Astrocyte (in vitro differentiated cells and primary cell): ENCODE measurements at regions not wholly inside any gene's neighbourhood (a gene's known extent, or its start where the extent isn't known, plus 50 kb on each side); places are given as distances from the start of the nearest gene placed in this dataset.

ENCODE experiments used
- EZH2 ChIP-seq: IDR thresholded peaks from 2 replicates; pipeline ENCODE4 v1.6.1; 2012; ENCODE audit warnings: mild to moderate bottlenecking, low read length, inconsistent platforms; ENCODE audit not compliant: insufficient read depth
- TF ChIP-seq, protein P1 (sequence below): IDR thresholded peaks from 2 replicates; pipeline ENCODE4 v1.5.1; 2011; ENCODE audit warnings: low read depth, mild to moderate bottlenecking, inconsistent platforms, low read length, moderate library complexity; ENCODE audit not compliant: insufficient read depth

DNA sequence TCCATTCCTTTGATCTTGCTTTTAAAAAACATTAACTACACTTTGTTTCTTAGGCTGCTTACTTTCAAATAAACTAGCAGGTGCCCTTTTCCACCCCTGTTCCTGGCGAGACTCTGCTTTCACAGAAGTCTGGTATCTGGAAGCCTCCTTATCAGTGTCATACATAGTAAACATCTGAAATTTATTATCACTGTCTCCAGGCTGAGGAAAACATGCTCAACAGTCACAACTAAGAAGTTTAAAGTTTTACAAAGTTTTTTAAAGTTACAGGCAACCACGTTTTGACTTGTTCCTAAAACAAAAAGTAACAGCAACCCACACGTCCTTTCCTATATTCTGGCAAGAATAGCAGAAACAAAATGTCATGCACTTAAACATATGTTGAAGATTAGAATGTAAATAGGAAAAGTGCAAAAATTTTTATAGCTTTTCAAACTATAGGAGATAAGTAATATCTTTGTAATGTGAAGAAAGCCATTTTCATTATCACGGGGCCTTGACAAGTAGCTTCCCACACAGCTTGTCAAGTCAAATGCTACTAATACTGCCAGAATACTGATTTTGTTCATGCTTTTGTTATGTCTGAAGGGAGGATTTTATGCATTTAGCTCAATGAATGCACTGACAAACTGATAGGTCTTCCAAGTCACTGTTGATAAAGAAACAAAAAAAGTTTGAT lies 275.2 kb upstream of the KCNMB2 start:
- TF ChIP-seq, protein P1, sequence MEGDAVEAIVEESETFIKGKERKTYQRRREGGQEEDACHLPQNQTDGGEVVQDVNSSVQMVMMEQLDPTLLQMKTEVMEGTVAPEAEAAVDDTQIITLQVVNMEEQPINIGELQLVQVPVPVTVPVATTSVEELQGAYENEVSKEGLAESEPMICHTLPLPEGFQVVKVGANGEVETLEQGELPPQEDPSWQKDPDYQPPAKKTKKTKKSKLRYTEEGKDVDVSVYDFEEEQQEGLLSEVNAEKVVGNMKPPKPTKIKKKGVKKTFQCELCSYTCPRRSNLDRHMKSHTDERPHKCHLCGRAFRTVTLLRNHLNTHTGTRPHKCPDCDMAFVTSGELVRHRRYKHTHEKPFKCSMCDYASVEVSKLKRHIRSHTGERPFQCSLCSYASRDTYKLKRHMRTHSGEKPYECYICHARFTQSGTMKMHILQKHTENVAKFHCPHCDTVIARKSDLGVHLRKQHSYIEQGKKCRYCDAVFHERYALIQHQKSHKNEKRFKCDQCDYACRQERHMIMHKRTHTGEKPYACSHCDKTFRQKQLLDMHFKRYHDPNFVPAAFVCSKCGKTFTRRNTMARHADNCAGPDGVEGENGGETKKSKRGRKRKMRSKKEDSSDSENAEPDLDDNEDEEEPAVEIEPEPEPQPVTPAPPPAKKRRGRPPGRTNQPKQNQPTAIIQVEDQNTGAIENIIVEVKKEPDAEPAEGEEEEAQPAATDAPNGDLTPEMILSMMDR, result no peak
- no peak for TF ChIP-seq EZH2
